MM.1S (cell line): ENCODE measurements at regions not wholly inside any gene's neighbourhood (a gene's known extent, or its start where the extent isn't known, plus 50 kb on each side); places are given as distances from the start of the nearest gene placed in this dataset.

Experiments
- DNase-seq: peaks from one replicate; pipeline ENCODE4 v3.0.0-alpha.2; 2015
- H2AFZ ChIP-seq: fragments of 300-600 bp; sonication (generic); 2 replicates; pipeline ENCODE4 v1.6.0; 2016; ENCODE audit warnings: antibody characterized with exemption, low read length
- H3F3A ChIP-seq: fragments of 300-600 bp; sonication (generic); 2 replicates; pipeline ENCODE4 v1.6.1; 2016; ENCODE audit warnings: mild to moderate bottlenecking, antibody characterized with exemption, low read length, moderate library complexity, mixed read lengths; ENCODE audit not compliant: insufficient read depth
- H3K27ac ChIP-seq: fragments of 300-600 bp; sonication (generic); 2 replicates; pipeline ENCODE4 v1.5.1; 2016; ENCODE audit warnings: mild to moderate bottlenecking, low read length
- H3K27me3 ChIP-seq: fragments of 300-600 bp; sonication (generic); replicated peaks from 2 replicates; pipeline ENCODE4 v1.6.0; 2016; ENCODE audit warnings: low read length; ENCODE audit not compliant: insufficient read depth
- H3K36me3 ChIP-seq: fragments of 300-600 bp; sonication (generic); replicated peaks from 2 replicates; pipeline ENCODE4 v1.6.1; 2016; ENCODE audit warnings: mild to moderate bottlenecking, low read length, mixed read lengths; ENCODE audit not compliant: insufficient read depth
- H3K4me1 ChIP-seq: fragments of 300-600 bp; sonication (generic); 2 replicates; pipeline ENCODE4 v1.6.1; 2016; ENCODE audit warnings: low read length, mixed read lengths
- H3K4me2 ChIP-seq: fragments of 300-600 bp; sonication (generic); 2 replicates; pipeline ENCODE4 v1.6.0; 2016; ENCODE audit warnings: low read depth, low read length
- H3K4me3 ChIP-seq: fragments of 300-600 bp; sonication (generic); 2 replicates; pipeline ENCODE4 v1.5.1; 2016; ENCODE audit warnings: low read length, mixed read lengths
- H3K79me2 ChIP-seq: fragments of 300-600 bp; sonication (generic); 2 replicates; pipeline ENCODE4 v1.6.1; 2016; ENCODE audit warnings: mixed run types, low read length, mixed read lengths
- H3K9ac ChIP-seq: fragments of 300-600 bp; sonication (generic); 2 replicates; pipeline ENCODE4 v1.6.1; 2016; ENCODE audit warnings: low read length, mixed read lengths
- H3K9me2 ChIP-seq: fragments of 300-600 bp; sonication (generic); replicated peaks from 2 replicates; pipeline ENCODE4 v1.6.1; 2016; ENCODE audit warnings: mild to moderate bottlenecking, low read length, mixed read lengths; ENCODE audit not compliant: insufficient read depth
- H3K9me3 ChIP-seq: fragments of 300-600 bp; sonication (generic); replicated peaks from 2 replicates; pipeline ENCODE4 v1.6.1; 2016; ENCODE audit warnings: mild to moderate bottlenecking, low read length, mixed read lengths; ENCODE audit not compliant: insufficient read depth
- H4K20me1 ChIP-seq: fragments of 300-600 bp; sonication (generic); 2 replicates; pipeline ENCODE4 v1.6.1; 2016; ENCODE audit warnings: mild to moderate bottlenecking, low read length, moderate library complexity, mixed read lengths; ENCODE audit not compliant: insufficient read depth
- CTCF ChIP-seq: fragments of 300-600 bp; sonication (generic); IDR thresholded peaks from 2 replicates; pipeline ENCODE4 v1.5.1; 2016; ENCODE audit warnings: antibody characterized with exemption, low read length, mixed read lengths
- EZH2 ChIP-seq: fragments of 300-600 bp; sonication (generic); optimal IDR thresholded peaks from 2 replicates; pipeline ENCODE3; 2017; ENCODE audit warnings: low read depth, mild to moderate bottlenecking, antibody characterized with exemption, low read length, mixed read lengths
- EZH2phosphoT487 ChIP-seq: fragments of 300-600 bp; sonication (generic); IDR thresholded peaks from 2 replicates; pipeline ENCODE4 v1.6.1; 2018; ENCODE audit warnings: antibody characterized with exemption, low read length

- Histone ChIP-seq H4K20me1 (no peaks in the 10 kb centered on the region), H3K79me2 (no peaks in the 10 kb centered on the region), H3K4me2 (no peak overlapping the region), H3K9me3 (no peaks in the 10 kb centered on the region), H3K36me3 (no peaks in the 10 kb centered on the region), H3K27ac (no peak overlapping the region), H3K4me1 (no peaks in the 10 kb centered on the region), H3K9ac (no peak overlapping the region), H3K9me2 (no peaks in the 10 kb centered on the region), H3F3A (no peaks in the 10 kb centered on the region), H3K4me3 (no peak overlapping the region), H3K27me3 (no peaks in the 10 kb centered on the region), H2AFZ (no peak overlapping the region)
- TF ChIP-seq EZH2, result no peak
- TF ChIP-seq EZH2phosphoT487, result no peak
- no peak for TF ChIP-seq CTCF
- no peak for DNase-seq
Measured at GRCh38 chr3:154776549-154777225, 303.4 kb upstream of the MME start.

GRCh38 chr3:154775821-154776548 is 304.1 kb upstream of the MME start:
- Histone ChIP-seq H3K79me2 (no peaks in the 10 kb centered on the region), H4K20me1 (no peaks in the 10 kb centered on the region), H3K9me3 (no peaks in the 10 kb centered on the region), H3K27me3 (no peaks in the 10 kb centered on the region), H3K4me3 (no peak overlapping the region), H3K4me1 (no peaks in the 10 kb centered on the region), H3F3A (no peaks in the 10 kb centered on the region), H3K36me3 (no peaks in the 10 kb centered on the region), H2AFZ (no peak overlapping the region), H3K27ac (no peak overlapping the region), H3K4me2 (no peak overlapping the region), H3K9ac (no peak overlapping the region), H3K9me2 (no peaks in the 10 kb centered on the region)
- TF ChIP-seq EZH2phosphoT487 (no peak), EZH2 (no peak), CTCF (no peak)
- no peak for DNase-seq

- no peak overlapping the region for H3K9ac ChIP-seq
- no peaks in the 10 kb centered on the region for H3K36me3 ChIP-seq
- H3K4me3 ChIP-seq, result no peak overlapping the region
- H3K79me2 ChIP-seq, result no peaks in the 10 kb centered on the region
- no peaks in the 10 kb centered on the region for H3K9me2 ChIP-seq
- no peaks in the 10 kb centered on the region for H4K20me1 ChIP-seq
- no peak overlapping the region for H3K4me2 ChIP-seq
- no peak overlapping the region for H3K27ac ChIP-seq
- H3F3A ChIP-seq, result no peaks in the 10 kb centered on the region
- H2AFZ ChIP-seq, result no peak overlapping the region
- DNase-seq, result peak; percentile 34
- TF ChIP-seq CTCF, result no peak
- no peak for TF ChIP-seq EZH2phosphoT487
- TF ChIP-seq EZH2, result no peak
- no peaks in the 10 kb centered on the region for H3K4me1 ChIP-seq
- no peaks in the 10 kb centered on the region for H3K27me3 ChIP-seq
- no peaks in the 10 kb centered on the region for H3K9me3 ChIP-seq
Measured at GRCh38 chr3:154766765-154767503, 313.2 kb upstream of the MME start.
